Upper lobe of left lung (tissue), 6 donors: ENCODE measurements at regions not wholly inside any gene's neighbourhood (a gene's known extent, or its start where the extent isn't known, plus 50 kb on each side); places are given as distances from the start of the nearest gene placed in this dataset.

Experiments used
- ATAC-seq, 2 donors: fragments of 200-7000 bp; cut with Tn5 transposase; one replicate each; pipeline ENCODE4 v1.9.1; 2022; ENCODE audit warnings: mild to moderate bottlenecking in 2 of 2, moderate library complexity in 2 of 2; ENCODE audit not compliant: low FRiP score in 2 of 2
- DNase-seq, 2 donors: peaks; one replicate each; pipeline ENCODE4 v3.0.0-alpha.2; 2019 to 2020
- H3K27ac ChIP-seq, 4 donors: fragments of 200-600 bp; sonication (generic); one replicate each; pipeline ENCODE4 v1.5.1; 2016 to 2019
- H3K27me3 ChIP-seq, 4 donors: fragments of 200-600 bp; sonication (generic); one replicate each; pipeline ENCODE4 v1.5.1; 2017 to 2019
- H3K36me3 ChIP-seq, 4 donors: fragments of 200-600 bp; sonication (generic); one replicate each; pipeline ENCODE4 v1.5.1; 2016 to 2019
- H3K4me1 ChIP-seq, 4 donors: fragments of 200-600 bp; sonication (generic); one replicate each; pipeline ENCODE4 v1.5.1; 2018 to 2019
- H3K4me3 ChIP-seq, 4 donors: fragments of 200-600 bp; sonication (generic); one replicate each; pipeline ENCODE4 v1.5.1; 2017 to 2019; ENCODE audit warnings: mild to moderate bottlenecking in 2 of 4, moderate library complexity in 1 of 4
- H3K9me3 ChIP-seq, 4 donors: fragments of 200-600 bp; sonication (generic); one replicate each; pipeline ENCODE4 v1.5.1; 2018 to 2019
- CTCF ChIP-seq, 6 experiments: fragments of 450-650 bp in 4 of 6; fragments of 200-600 bp in 2 of 6; sonication (generic) in 2 of 6; IDR thresholded peaks; one replicate each; pipeline ENCODE4 v1.5.1; 2016 to 2019; ENCODE audit warnings: antibody characterized with exemption in 6 of 6
- EP300 ChIP-seq, 4 donors: sonication (generic); formaldehyde crosslinking; IDR thresholded peaks; one replicate each; pipeline ENCODE4 v1.5.1; 2017; ENCODE audit warnings: antibody characterized with exemption in 4 of 4, control low read depth in 2 of 4
- POLR2A ChIP-seq, 4 donors: fragments of 450-650 bp; IDR thresholded peaks; one replicate each; pipeline ENCODE4 v1.5.1; 2016 to 2017; ENCODE audit warnings: antibody characterized with exemption in 4 of 4, mild to moderate bottlenecking in 2 of 4
- POLR2AphosphoS5 ChIP-seq, 2 donors: sonication (generic); formaldehyde crosslinking; IDR thresholded peaks; one replicate each; pipeline ENCODE4 v1.5.1; 2017; ENCODE audit warnings: antibody characterized with exemption in 2 of 2
- WGBS, 2 donors: methylation state at CpG; one replicate each; pipeline ENCODE4 v1.1.5; 2017 to 2018; 5-methylcytosine and 5-hydroxymethylcytosine counted together
- donor health status: DM: no; HTN: no; CAD: no; lungs with moderate emphysema.
- donor health status: DM: no; HTN: yes; CAD: no; lungs with severe emphysema.

DNA sequence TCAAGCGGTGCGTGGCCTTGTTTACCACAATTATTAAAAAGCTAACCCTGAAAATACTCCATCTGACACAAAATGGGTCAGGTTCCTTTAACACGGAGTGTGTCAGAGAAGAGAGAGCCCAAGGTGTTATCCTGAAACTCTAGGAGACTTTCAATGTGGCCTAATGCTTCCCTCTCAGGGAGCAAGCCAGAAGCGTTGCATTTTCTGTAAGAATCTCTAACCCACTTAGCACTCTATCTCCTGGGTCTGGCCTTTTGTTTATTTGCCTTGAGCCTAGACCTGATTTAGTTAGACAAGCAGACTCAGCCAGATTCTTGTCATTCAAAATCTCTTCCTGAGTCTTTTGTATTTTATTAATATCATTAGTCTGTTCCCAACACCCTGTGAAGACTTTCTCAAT lies 184.0 kb upstream of the SYT1 start:
- no peak overlapping the region for H3K27ac ChIP-seq
- no peaks in the 10 kb centered on the region for H3K4me1 ChIP-seq
- ATAC-seq (no peak), DNase-seq (no peak)
- H3K27me3 ChIP-seq: no peaks in the 10 kb centered on the region
- no peaks in the 10 kb centered on the region for H3K36me3 ChIP-seq
- TF ChIP-seq CTCF (IDR thresholded peaks at IDR 0.05) (no peak), POLR2AphosphoS5 (IDR thresholded peaks at IDR 0.05) (no peak), EP300 (IDR thresholded peaks at IDR 0.05) (no peak)
- 57 to 78% methylated on average over 4 of the region's 4 CpGs for WGBS, 2 donors
- H3K4me3 ChIP-seq: no peak overlapping the region
- no peaks in the 10 kb centered on the region for H3K9me3 ChIP-seq

GRCh38 chr12:78683031-78683430 lies 181.5 kb upstream of the SYT1 start:
- WGBS, 2 donors: 48 to 77% methylated on average over 3 of the region's 3 CpGs

DNA sequence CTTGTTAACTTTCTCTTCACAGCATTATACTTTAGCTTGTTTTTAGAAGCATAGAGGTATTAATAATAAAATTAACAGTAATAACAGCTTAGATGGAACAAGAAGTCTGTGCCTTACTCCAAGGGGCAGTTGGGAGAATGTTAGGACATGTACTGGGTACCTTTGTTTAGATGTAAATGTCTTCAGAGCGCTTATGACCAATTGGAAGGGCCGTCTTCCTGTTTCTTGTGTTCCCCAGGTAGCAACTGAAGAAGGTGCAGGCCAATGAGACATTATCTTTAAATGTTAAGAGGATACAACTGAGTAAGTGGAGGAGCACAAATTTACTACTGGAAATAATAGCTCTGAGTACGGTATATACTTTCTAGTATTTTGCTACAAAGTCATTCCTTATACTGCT lies 180.9 kb upstream of the SYT1 start:
- no peak for DNase-seq
- Histone ChIP-seq H3K36me3 (no peaks in the 10 kb centered on the region), H3K27me3 (no peaks in the 10 kb centered on the region), H3K4me1 (no peaks in the 10 kb centered on the region), H3K4me3 (no peak overlapping the region), H3K27ac (no peak overlapping the region), H3K9me3 (no peaks in the 10 kb centered on the region)
- TF ChIP-seq POLR2AphosphoS5 (IDR thresholded peaks at IDR 0.05) (no peak), EP300 (IDR thresholded peaks at IDR 0.05) (no peak), CTCF (IDR thresholded peaks at IDR 0.05) (no peak)
- no peak for ATAC-seq
- 92 to 98% methylated on average over 3 of the region's 3 CpGs for WGBS, 2 donors

More at GRCh38 chr12:78683031-78683430, 181.5 kb upstream of the SYT1 start:
- H3K36me3 ChIP-seq: no peaks in the 10 kb centered on the region
- no peak for ATAC-seq
- H3K4me3 ChIP-seq: no peak overlapping the region
- H3K4me1 ChIP-seq: no peaks in the 10 kb centered on the region
- DNase-seq: no peak
- H3K27ac ChIP-seq: no peak overlapping the region
- no peak for TF ChIP-seq POLR2AphosphoS5 (IDR thresholded peaks at IDR 0.05)
- TF ChIP-seq POLR2A (IDR thresholded peaks at IDR 0.05): no peak
- no peak for TF ChIP-seq EP300 (IDR thresholded peaks at IDR 0.05)
- no peak for TF ChIP-seq CTCF (IDR thresholded peaks at IDR 0.05)
- no peaks in the 10 kb centered on the region for H3K9me3 ChIP-seq
- no peaks in the 10 kb centered on the region for H3K27me3 ChIP-seq

DNA sequence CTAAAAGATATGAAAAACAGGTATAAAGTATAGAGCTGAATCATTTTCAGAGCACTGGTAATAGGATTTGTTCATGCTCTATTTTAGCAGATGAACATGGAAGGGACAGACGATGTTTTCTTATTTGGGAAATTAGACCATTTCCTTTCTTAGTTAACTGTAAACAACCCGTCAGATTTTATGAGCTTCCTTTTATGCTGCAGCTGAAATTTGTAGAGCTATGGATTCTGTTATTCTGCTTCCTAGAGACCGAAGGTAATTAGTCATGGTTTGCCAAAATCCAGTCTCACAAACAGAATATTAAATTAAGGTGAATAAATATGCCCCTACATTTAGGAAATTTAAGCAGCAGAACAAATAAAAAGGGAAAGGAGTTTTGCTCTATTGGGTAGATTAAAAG lies 180.2 kb upstream of the SYT1 start:
- no peak overlapping the region for H3K27ac ChIP-seq
- 38 to 46% methylated on average over 3 of the region's 3 CpGs for WGBS, 2 donors
- TF ChIP-seq POLR2AphosphoS5 (IDR thresholded peaks at IDR 0.05): no peak
- TF ChIP-seq CTCF (IDR thresholded peaks at IDR 0.05): no peak
- no peak for TF ChIP-seq POLR2A (IDR thresholded peaks at IDR 0.05)
- no peak for TF ChIP-seq EP300 (IDR thresholded peaks at IDR 0.05)
- H3K4me3 ChIP-seq: no peak overlapping the region
- H3K36me3 ChIP-seq: no peaks in the 10 kb centered on the region
- no peak for ATAC-seq
- H3K9me3 ChIP-seq: no peaks in the 10 kb centered on the region
- no peak for DNase-seq
- no peaks in the 10 kb centered on the region for H3K4me1 ChIP-seq
- no peaks in the 10 kb centered on the region for H3K27me3 ChIP-seq

- Histone ChIP-seq H3K4me3 (no peak overlapping the region), H3K27me3 (no peaks in the 10 kb centered on the region), H3K27ac (no peak overlapping the region), H3K36me3 (no peaks in the 10 kb centered on the region), H3K9me3 (no peaks in the 10 kb centered on the region), H3K4me1 (no peaks in the 10 kb centered on the region)
- WGBS, 2 donors: 95% methylated on average over 2 of the region's 2 CpGs
- DNase-seq (no peak), ATAC-seq (no peak)
- TF ChIP-seq POLR2AphosphoS5 (IDR thresholded peaks at IDR 0.05) (no peak), POLR2A (IDR thresholded peaks at IDR 0.05) (no peak), CTCF (IDR thresholded peaks at IDR 0.05) (no peak), EP300 (IDR thresholded peaks at IDR 0.05) (no peak)
Measured at GRCh38 chr12:78695749-78696148, 168.8 kb upstream of the SYT1 start.
